ENCODE measurements at regions not wholly inside any gene's neighbourhood (a gene's known extent, or its start where the extent isn't known, plus 50 kb on each side); places are given as distances from the start of the nearest gene placed in this dataset.

DNA sequence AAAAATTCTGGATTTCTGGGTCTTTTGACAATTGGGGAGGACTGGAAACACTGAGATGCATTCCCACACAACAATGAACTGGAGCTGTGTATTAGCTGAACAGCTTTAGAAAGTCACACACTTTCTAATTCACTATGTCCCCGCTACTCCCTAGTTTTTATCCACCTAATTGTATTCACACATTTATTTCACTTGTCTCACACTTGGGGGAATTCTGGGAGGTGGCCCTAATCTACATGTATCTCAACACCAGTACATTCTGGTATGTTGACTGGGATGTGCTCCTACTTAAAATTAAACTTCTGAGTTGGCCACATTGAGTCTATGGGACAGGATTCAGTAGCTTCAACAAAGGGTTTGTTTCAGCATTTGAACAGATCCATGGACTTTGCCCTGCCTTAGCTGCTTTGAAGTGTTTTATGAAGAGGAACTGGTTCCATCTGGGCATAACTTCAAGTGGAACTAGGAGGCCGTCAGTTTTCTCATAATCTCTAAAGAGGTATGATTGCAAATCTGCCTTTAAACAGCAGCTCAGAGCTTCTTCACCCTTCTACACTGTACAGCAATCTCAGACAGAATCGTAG is 106.5 kb upstream of the CMC1 start:
- DNase-seq (ENCODE audit: low read depth, low spot score) (no peak), FAIRE-seq (no peak)
- H2AFZ ChIP-seq (ENCODE audit: low read depth, low read length): no peak overlapping the region
- H3K9me1 ChIP-seq (replicated peaks; ENCODE audit: control insufficient read depth, extremely low read depth, insufficient read depth, low read length): no peaks in the 10 kb centered on the region
- H3K9ac ChIP-seq (replicated peaks; ENCODE audit: extremely low read depth, insufficient read depth, low read length): no peak overlapping the region
- no peak overlapping the region for H3K27ac ChIP-seq (ENCODE audit: insufficient read depth, low read depth, low read length)
- no peaks in the 10 kb centered on the region for H4K20me1 ChIP-seq (replicated peaks; ENCODE audit: control insufficient read depth, extremely low read depth, insufficient read depth, low read length)
- H3K36me3 ChIP-seq (ENCODE audit: control insufficient read depth in 2 of 2, extremely low read depth in 1 of 2, insufficient read depth in 2 of 2, low read length in 2 of 2): no peaks in the 10 kb centered on the region
- ChIA-PET CTCF (no interaction called here), POLR2A (no interaction called here)
- dilution Hi-C loops (cut with MboI; ENCODE audit: extremely low pct_ligation_motif_present, low sequenced_read_pairs): no loop called here
- no peak overlapping the region for H3K4me3 ChIP-seq (replicated peaks in 1 of 3; ENCODE audit: insufficient read depth in 1 of 3, low read depth in 1 of 3, low read length in 3 of 3)
- no peaks in the 10 kb centered on the region for H3K27me3 ChIP-seq (ENCODE audit: control insufficient read depth in 2 of 2, insufficient read depth in 2 of 2, low read length in 2 of 2)
- no peaks in the 10 kb centered on the region for H3K79me2 ChIP-seq (ENCODE audit: control insufficient read depth, insufficient read depth, low read length)
- BruUV-seq (replicated peaks): no TSS peak
- TF ChIP-seq, protein P1, sequence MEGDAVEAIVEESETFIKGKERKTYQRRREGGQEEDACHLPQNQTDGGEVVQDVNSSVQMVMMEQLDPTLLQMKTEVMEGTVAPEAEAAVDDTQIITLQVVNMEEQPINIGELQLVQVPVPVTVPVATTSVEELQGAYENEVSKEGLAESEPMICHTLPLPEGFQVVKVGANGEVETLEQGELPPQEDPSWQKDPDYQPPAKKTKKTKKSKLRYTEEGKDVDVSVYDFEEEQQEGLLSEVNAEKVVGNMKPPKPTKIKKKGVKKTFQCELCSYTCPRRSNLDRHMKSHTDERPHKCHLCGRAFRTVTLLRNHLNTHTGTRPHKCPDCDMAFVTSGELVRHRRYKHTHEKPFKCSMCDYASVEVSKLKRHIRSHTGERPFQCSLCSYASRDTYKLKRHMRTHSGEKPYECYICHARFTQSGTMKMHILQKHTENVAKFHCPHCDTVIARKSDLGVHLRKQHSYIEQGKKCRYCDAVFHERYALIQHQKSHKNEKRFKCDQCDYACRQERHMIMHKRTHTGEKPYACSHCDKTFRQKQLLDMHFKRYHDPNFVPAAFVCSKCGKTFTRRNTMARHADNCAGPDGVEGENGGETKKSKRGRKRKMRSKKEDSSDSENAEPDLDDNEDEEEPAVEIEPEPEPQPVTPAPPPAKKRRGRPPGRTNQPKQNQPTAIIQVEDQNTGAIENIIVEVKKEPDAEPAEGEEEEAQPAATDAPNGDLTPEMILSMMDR (IDR thresholded peaks at IDR 0.05; ENCODE audit: extremely low read depth in 1 of 2, insufficient read depth in 1 of 2, low read depth in 1 of 2, low read length in 2 of 2): no peak
- TF ChIP-seq POLR2AphosphoS5 (IDR thresholded peaks at IDR 0.05; ENCODE audit: insufficient read depth, low read depth, low read length): no peak
- no peak for TF ChIP-seq JUN (IDR thresholded peaks at IDR 0.05; ENCODE audit: borderline replicate concordance, insufficient read depth, insufficient read length, low read depth)
- no peak for TF ChIP-seq GATA2 (IDR thresholded peaks at IDR 0.05; ENCODE audit: insufficient read depth, insufficient read length, low read depth, low read length)
- TF ChIP-seq, protein P2, sequence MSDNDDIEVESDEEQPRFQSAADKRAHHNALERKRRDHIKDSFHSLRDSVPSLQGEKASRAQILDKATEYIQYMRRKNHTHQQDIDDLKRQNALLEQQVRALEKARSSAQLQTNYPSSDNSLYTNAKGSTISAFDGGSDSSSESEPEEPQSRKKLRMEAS (IDR thresholded peaks at IDR 0.05; ENCODE audit: insufficient read depth, insufficient read length): no peak
- no peak for TF ChIP-seq EZH2 (IDR thresholded peaks at IDR 0.05; ENCODE audit: borderline replicate concordance, low read depth, low read length, severe bottlenecking)
- no peak for TF ChIP-seq FOS (IDR thresholded peaks at IDR 0.05; ENCODE audit: borderline replicate concordance, insufficient read depth, low read length)
- no peak for TF ChIP-seq MYC (IDR thresholded peaks at IDR 0.05; ENCODE audit: low read depth, low read length)
- TF ChIP-seq POLR2A (IDR thresholded peaks at IDR 0.05; ENCODE audit: low read depth, low read length): no peak
- no peaks in the 10 kb centered on the region for H3K4me1 ChIP-seq (ENCODE audit: control insufficient read depth, extremely low read depth, insufficient read depth, low read length)
- intact Hi-C loops (cut with micrococcal nuclease): no loop called here
- H3K4me2 ChIP-seq (ENCODE audit: insufficient read depth, low read length): no peak overlapping the region
- no peaks in the 10 kb centered on the region for H3K9me3 ChIP-seq (replicated peaks; ENCODE audit: control insufficient read depth, insufficient read depth, low read length)
